MM.1S (cell line): ENCODE measurements at regions not wholly inside any gene's neighbourhood (a gene's known extent, or its start where the extent isn't known, plus 50 kb on each side); places are given as distances from the start of the nearest gene placed in this dataset.

ENCODE experiments used
- EZH2 ChIP-seq: fragments of 300-600 bp; sonication (generic); optimal IDR thresholded peaks from 2 replicates; pipeline ENCODE3; 2017; ENCODE audit warnings: low read depth, mild to moderate bottlenecking, antibody characterized with exemption, low read length, mixed read lengths
- EZH2phosphoT487 ChIP-seq: fragments of 300-600 bp; sonication (generic); IDR thresholded peaks from 2 replicates; pipeline ENCODE4 v1.6.1; 2018; ENCODE audit warnings: antibody characterized with exemption, low read length
- TF ChIP-seq, protein P1 (sequence below): fragments of 300-600 bp; sonication (generic); IDR thresholded peaks from 2 replicates; pipeline ENCODE4 v1.5.1; 2016; ENCODE audit warnings: antibody characterized with exemption, low read length, mixed read lengths

DNA sequence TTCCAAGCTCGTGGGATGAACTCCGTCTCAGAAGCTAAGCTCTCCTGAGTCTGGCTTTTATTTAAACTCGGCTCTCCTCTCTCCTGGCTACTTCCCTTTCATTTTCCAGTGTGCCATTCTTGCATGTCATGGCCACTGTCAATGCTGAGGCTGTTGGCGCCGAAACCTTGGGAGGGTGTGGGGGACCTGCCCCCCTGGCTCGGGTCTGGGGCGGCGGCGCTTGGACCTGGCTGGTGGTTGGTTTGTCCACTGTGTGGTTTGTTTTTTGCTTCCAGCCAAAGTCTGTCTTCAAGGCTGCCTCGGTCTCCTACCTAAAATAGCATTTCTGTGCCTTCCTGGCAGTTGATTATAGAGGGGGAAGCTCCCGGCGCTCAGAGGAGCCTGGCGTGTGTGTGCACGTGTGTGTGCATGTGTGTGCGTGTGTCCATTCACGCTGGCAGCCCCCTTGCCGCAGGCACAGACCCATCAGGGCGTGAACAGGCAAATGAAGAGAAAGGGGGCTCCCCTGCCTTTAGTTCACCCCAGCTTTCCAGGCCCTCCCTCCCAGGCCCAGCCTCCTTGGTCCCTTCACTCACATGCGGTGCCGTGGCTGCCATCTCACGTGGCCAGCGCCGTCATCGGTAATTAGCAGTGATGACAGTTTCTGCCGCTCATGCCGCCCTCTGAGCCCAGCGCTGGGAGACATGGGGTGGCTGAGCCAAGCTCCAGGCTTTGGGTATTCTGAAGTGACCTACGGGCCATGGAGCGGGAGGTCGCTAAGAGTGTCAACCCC is 179.9 kb downstream of the SEC14L1 start:
- TF ChIP-seq, protein P1, sequence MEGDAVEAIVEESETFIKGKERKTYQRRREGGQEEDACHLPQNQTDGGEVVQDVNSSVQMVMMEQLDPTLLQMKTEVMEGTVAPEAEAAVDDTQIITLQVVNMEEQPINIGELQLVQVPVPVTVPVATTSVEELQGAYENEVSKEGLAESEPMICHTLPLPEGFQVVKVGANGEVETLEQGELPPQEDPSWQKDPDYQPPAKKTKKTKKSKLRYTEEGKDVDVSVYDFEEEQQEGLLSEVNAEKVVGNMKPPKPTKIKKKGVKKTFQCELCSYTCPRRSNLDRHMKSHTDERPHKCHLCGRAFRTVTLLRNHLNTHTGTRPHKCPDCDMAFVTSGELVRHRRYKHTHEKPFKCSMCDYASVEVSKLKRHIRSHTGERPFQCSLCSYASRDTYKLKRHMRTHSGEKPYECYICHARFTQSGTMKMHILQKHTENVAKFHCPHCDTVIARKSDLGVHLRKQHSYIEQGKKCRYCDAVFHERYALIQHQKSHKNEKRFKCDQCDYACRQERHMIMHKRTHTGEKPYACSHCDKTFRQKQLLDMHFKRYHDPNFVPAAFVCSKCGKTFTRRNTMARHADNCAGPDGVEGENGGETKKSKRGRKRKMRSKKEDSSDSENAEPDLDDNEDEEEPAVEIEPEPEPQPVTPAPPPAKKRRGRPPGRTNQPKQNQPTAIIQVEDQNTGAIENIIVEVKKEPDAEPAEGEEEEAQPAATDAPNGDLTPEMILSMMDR, result no peak
- TF ChIP-seq EZH2 (no peak), EZH2phosphoT487 (no peak)
